Mesenchymal stem cell (in vitro differentiated cells and primary cell): ENCODE measurements at regions not wholly inside any gene's neighbourhood (a gene's known extent, or its start where the extent isn't known, plus 50 kb on each side); places are given as distances from the start of the nearest gene placed in this dataset.

Experiments used
- DNase-seq: peaks from one replicate; pipeline ENCODE4 v3.0.0-alpha.2; 2013
- H2AFZ ChIP-seq: one replicate; pipeline ENCODE4 v1.6.1; 2013; ENCODE audit warnings: low read depth, mild to moderate bottlenecking, control low read depth, inconsistent platforms, low read length, moderate library complexity
- H2AK5ac ChIP-seq: 2 replicates; pipeline ENCODE4 v1.6.1; 2013; ENCODE audit warnings: low read length, moderate library complexity, mild to moderate bottlenecking, inconsistent platforms; ENCODE audit not compliant: severe bottlenecking
- H2BK120ac ChIP-seq: one replicate; pipeline ENCODE4 v1.6.1; 2013; ENCODE audit warnings: low read depth, mild to moderate bottlenecking, inconsistent platforms, low read length, moderate library complexity
- H2BK12ac ChIP-seq, 2 experiments: one replicate each; pipeline ENCODE4 v1.6.1; 2013; ENCODE audit warnings: inconsistent platforms in 2 of 2, low read length in 2 of 2, mild to moderate bottlenecking in 2 of 2, moderate library complexity in 2 of 2, control low read depth in 1 of 2
- H2BK15ac ChIP-seq: one replicate; pipeline ENCODE4 v1.6.1; 2013; ENCODE audit warnings: mild to moderate bottlenecking, low read depth, inconsistent platforms; ENCODE audit not compliant: poor library complexity, severe bottlenecking
- H2BK5ac ChIP-seq: 2 replicates; pipeline ENCODE4 v1.6.1; 2013; ENCODE audit warnings: low read depth, mild to moderate bottlenecking, low read length, control low read depth, inconsistent platforms; ENCODE audit not compliant: poor library complexity, severe bottlenecking
- H3K14ac ChIP-seq, 2 experiments: one replicate each; pipeline ENCODE4 v1.6.1; 2013; ENCODE audit warnings: inconsistent platforms in 2 of 2, low read length in 2 of 2, control low read depth in 1 of 2, mild to moderate bottlenecking in 1 of 2, moderate library complexity in 1 of 2
- H3K18ac ChIP-seq, 2 experiments: one replicate each; pipeline ENCODE4 v1.6.1; 2013; ENCODE audit warnings: inconsistent platforms in 2 of 2, low read length in 2 of 2, control low read depth in 1 of 2, low read depth in 1 of 2, mild to moderate bottlenecking in 1 of 2
- H3K23ac ChIP-seq, 2 experiments: one replicate each; pipeline ENCODE4 v1.6.1; 2013; ENCODE audit warnings: inconsistent platforms in 2 of 2, low read length in 2 of 2, mild to moderate bottlenecking in 2 of 2, moderate library complexity in 2 of 2, control low read depth in 1 of 2
- H3K27ac ChIP-seq: 2 replicates; pipeline ENCODE4 v1.5.1; 2013; ENCODE audit warnings: mild to moderate bottlenecking, moderate library complexity, low read length, control low read depth, inconsistent platforms; ENCODE audit not compliant: poor library complexity, severe bottlenecking
- H3K27me3 ChIP-seq, 2 experiments: 2 replicates each; pipeline versions ENCODE4 v1.6.1 to v1.7.0; 2013; ENCODE audit warnings: low read length in 2 of 2, mild to moderate bottlenecking in 2 of 2, moderate library complexity in 2 of 2, control low read depth in 1 of 2, inconsistent platforms in 1 of 2; ENCODE audit not compliant: control insufficient read depth in 1 of 2, insufficient read depth in 1 of 2
- H3K36me3 ChIP-seq, 2 experiments: 2 replicates each; pipeline versions ENCODE4 v1.6.1 to v1.7.0; 2013; ENCODE audit warnings: low read length in 2 of 2, control low read depth in 1 of 2, inconsistent platforms in 1 of 2, low read depth in 1 of 2, mild to moderate bottlenecking in 1 of 2; ENCODE audit not compliant: insufficient read depth in 2 of 2, control insufficient read depth in 1 of 2
- H3K4ac ChIP-seq, 2 experiments: one replicate each; pipeline ENCODE4 v1.6.1; 2013; ENCODE audit warnings: inconsistent platforms in 2 of 2, low read length in 2 of 2, mild to moderate bottlenecking in 2 of 2, moderate library complexity in 2 of 2, control low read depth in 1 of 2, low read depth in 1 of 2
- H3K4me1 ChIP-seq: 2 replicates; pipeline ENCODE4 v1.6.1; 2013; ENCODE audit warnings: low read depth, low read length, control low read depth; ENCODE audit not compliant: control insufficient read depth, insufficient read depth
- H3K4me2 ChIP-seq: 2 replicates; pipeline ENCODE4 v1.6.1; 2013; ENCODE audit warnings: low read length, mild to moderate bottlenecking, inconsistent platforms; ENCODE audit not compliant: poor library complexity, severe bottlenecking
- H3K4me3 ChIP-seq, 2 experiments: 2 replicates each; pipeline versions ENCODE4 v1.5.1 to v1.7.0; 2013; ENCODE audit warnings: low read length in 2 of 2, mild to moderate bottlenecking in 2 of 2, control low read depth in 1 of 2, low read depth in 1 of 2; ENCODE audit not compliant: insufficient read depth in 1 of 2
- H3K79me1 ChIP-seq: replicated peaks from 2 replicates; pipeline ENCODE4 v1.6.1; 2013; ENCODE audit warnings: mild to moderate bottlenecking, control low read depth, low read length, inconsistent platforms; ENCODE audit not compliant: poor library complexity, severe bottlenecking
- H3K9ac ChIP-seq: 2 replicates; pipeline ENCODE4 v1.7.0; 2013; ENCODE audit warnings: mild to moderate bottlenecking, low read length, moderate library complexity
- H3K9me3 ChIP-seq: 2 replicates; pipeline ENCODE4 v1.7.0; 2013; ENCODE audit warnings: mild to moderate bottlenecking, low read length; ENCODE audit not compliant: control insufficient read depth
- H4K8ac ChIP-seq: one replicate; pipeline ENCODE4 v1.6.1; 2013; ENCODE audit warnings: inconsistent platforms, mild to moderate bottlenecking, low read length, moderate library complexity
- H4K91ac ChIP-seq: one replicate; pipeline ENCODE4 v1.6.1; 2013; ENCODE audit warnings: mild to moderate bottlenecking, low read length, inconsistent platforms
- WGBS: methylation state at CpG from one replicate; pipeline ENCODE4 v1.1.7; 2013; ENCODE audit warnings: mixed read lengths; 5-methylcytosine and 5-hydroxymethylcytosine counted together

GRCh38 chr7:9125246-9125645 lies 691.8 kb downstream of the NXPH1 start:
- Histone ChIP-seq H2BK5ac (no peak overlapping the region), H3K4ac (no peak overlapping the region), H2AK5ac (no peak overlapping the region), H4K8ac (no peak overlapping the region), H2BK12ac (no peak overlapping the region), H2BK15ac (no peak overlapping the region), H3K27me3 (no peaks in the 10 kb centered on the region), H3K14ac (no peak overlapping the region), H3K79me1 (no peaks in the 10 kb centered on the region), H3K9me3 (peaks cover 9% of the 10 kb centered on the region), H3K27ac (no peak overlapping the region), H3K18ac (no peak overlapping the region), H3K4me2 (no peak overlapping the region), H3K23ac (no peak overlapping the region), H3K36me3 (no peaks in the 10 kb centered on the region), H4K91ac (no peak overlapping the region), H3K4me1 (no peaks in the 10 kb centered on the region), H3K4me3 (no peak overlapping the region), H2BK120ac (no peak overlapping the region), H2AFZ (no peak overlapping the region), H3K9ac (no peak overlapping the region)
- no peak for DNase-seq

DNA sequence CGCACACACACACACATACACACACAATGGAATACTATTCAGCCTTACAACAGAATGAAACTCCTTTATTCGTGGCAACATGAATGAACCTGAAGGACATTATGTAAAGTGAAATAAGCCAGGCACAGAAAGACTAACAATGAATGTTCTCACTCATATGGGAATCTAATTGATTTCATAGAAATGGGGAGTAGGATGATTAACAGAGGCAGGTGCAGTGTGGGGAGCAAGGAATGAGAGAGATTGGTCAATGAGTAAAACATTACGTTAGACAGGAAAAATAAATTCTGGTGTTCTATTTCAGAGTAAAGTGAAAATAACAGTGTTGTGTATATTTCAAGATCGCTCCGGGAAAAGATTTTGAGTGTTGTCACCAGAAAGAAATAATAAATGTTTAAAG lies 694.5 kb downstream of the NXPH1 start:
- H2AFZ ChIP-seq: no peak overlapping the region
- 97% methylated on average over 4 of the region's 5 CpGs for WGBS

DNA sequence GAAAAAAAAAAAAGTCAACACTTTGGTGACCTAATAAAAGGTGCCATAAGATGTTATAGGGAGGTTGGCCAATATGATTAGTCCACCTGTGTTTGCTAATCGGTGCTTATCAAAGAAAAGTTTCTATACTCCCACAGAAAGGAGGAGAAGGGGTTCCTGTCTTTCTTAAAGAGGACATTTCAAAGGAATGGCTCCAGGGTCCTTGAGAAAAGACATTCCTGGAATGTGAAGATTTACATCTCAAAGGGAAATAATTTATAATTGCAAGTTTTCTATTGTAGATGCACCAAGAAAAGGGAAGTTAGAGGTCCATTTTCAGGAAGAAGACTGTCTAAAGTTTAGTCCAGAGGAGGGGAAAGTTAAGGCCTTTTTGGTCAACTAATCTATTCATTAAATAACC lies 715.3 kb downstream of the NXPH1 start:
- H3K9me3 ChIP-seq: peaks cover 26% of the 10 kb centered on the region
- no peak overlapping the region for H2BK15ac ChIP-seq
- H3K4me3 ChIP-seq: no peak overlapping the region
- H3K4me1 ChIP-seq: no peaks in the 10 kb centered on the region
- H2AK5ac ChIP-seq: no peak overlapping the region
- H2BK120ac ChIP-seq: no peak overlapping the region
- no peak overlapping the region for H3K18ac ChIP-seq
- no peak overlapping the region for H4K91ac ChIP-seq
- DNase-seq: no peak
- H3K4ac ChIP-seq: no peak overlapping the region
- no peak overlapping the region for H3K14ac ChIP-seq
- no peak overlapping the region for H3K9ac ChIP-seq
- H3K79me1 ChIP-seq: no peaks in the 10 kb centered on the region
- no peaks in the 10 kb centered on the region for H3K27me3 ChIP-seq
- no peak overlapping the region for H3K27ac ChIP-seq
- H4K8ac ChIP-seq: no peak overlapping the region
- H3K23ac ChIP-seq: no peak overlapping the region
- H2BK5ac ChIP-seq: no peak overlapping the region
- no peak overlapping the region for H2AFZ ChIP-seq
- H3K4me2 ChIP-seq: no peak overlapping the region
- 83% methylated on average over 1 of the region's 1 CpG for WGBS
- H3K36me3 ChIP-seq: no peaks in the 10 kb centered on the region
- no peak overlapping the region for H2BK12ac ChIP-seq

More for the DNA sequence above, 694.5 kb downstream of the NXPH1 start:
- Histone ChIP-seq H3K4me2 (no peak overlapping the region), H4K91ac (no peak overlapping the region), H3K23ac (no peak overlapping the region), H3K36me3 (no peaks in the 10 kb centered on the region), H2BK120ac (no peak overlapping the region), H3K9me3 (peaks cover 4% of the 10 kb centered on the region), H2BK5ac (no peak overlapping the region), H3K14ac (no peak overlapping the region), H2BK12ac (no peak overlapping the region), H3K27me3 (no peaks in the 10 kb centered on the region), H3K4me1 (no peaks in the 10 kb centered on the region), H3K27ac (no peak overlapping the region), H3K9ac (no peak overlapping the region), H2AK5ac (no peak overlapping the region), H3K4me3 (no peak overlapping the region), H2BK15ac (no peak overlapping the region), H3K4ac (no peak overlapping the region), H3K18ac (no peak overlapping the region), H3K79me1 (no peaks in the 10 kb centered on the region), H4K8ac (no peak overlapping the region)
- DNase-seq: no peak

DNA sequence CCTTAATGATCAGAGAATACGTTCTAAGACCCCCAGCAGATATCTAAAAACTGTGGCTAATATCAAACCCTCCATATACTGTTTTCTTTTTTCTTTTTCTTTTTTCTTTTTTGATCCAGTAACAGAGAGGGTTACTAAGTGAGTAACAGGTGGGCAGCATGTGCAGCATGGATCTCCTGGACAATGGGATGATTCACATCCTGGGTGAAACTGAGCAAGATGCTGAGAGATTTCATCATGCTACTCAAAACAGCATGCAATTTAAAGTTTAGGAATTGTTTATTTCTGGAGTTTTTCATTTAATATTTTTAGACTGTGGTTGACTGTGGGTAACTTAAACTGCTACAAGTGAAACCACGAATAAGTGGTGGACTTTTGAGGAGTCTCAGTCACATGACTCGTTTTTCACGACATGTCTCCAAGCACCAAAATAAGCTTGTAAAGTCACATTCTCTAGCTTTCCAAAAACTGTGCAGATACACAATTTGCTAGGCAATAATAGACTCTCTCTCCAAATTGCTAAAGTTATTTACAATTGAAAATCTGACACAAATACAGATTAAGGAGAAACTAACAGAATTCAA lies 716.2 kb downstream of the NXPH1 start:
- DNase-seq: no peak
- Histone ChIP-seq H3K27me3 (no peaks in the 10 kb centered on the region), H3K14ac (no peak overlapping the region), H3K23ac (no peak overlapping the region), H3K27ac (no peak overlapping the region), H2AFZ (no peak overlapping the region), H2BK15ac (no peak overlapping the region), H3K4me1 (no peaks in the 10 kb centered on the region), H2AK5ac (no peak overlapping the region), H3K18ac (no peak overlapping the region), H3K4ac (no peak overlapping the region), H3K79me1 (no peaks in the 10 kb centered on the region), H2BK5ac (no peak overlapping the region), H3K9ac (no peak overlapping the region), H3K9me3 (peaks cover 23% of the 10 kb centered on the region), H3K4me2 (no peak overlapping the region), H4K91ac (no peak overlapping the region), H4K8ac (no peak overlapping the region), H2BK12ac (no peak overlapping the region), H2BK120ac (no peak overlapping the region), H3K4me3 (no peak overlapping the region), H3K36me3 (no peaks in the 10 kb centered on the region)
- WGBS: 98% methylated on average over 4 of the region's 4 CpGs
